Endothelial cell (in vitro differentiated cells): ENCODE measurements at regions not wholly inside any gene's neighbourhood (a gene's known extent, or its start where the extent isn't known, plus 50 kb on each side); places are given as distances from the start of the nearest gene placed in this dataset.

Experiments used
- DNase-seq: peaks from one replicate; pipeline ENCODE4 v3.0.0; 2021; ENCODE audit warnings: low spot score
- H3K27ac Mint-ChIP-seq: one replicate; pipeline ENCODE4 v1.8.0; 2021; ENCODE audit warnings: mixed read lengths, inconsistent platforms; ENCODE audit not compliant: unreplicated experiment
- H3K27me3 Mint-ChIP-seq: one replicate; pipeline ENCODE4 v1.8.0; 2021; ENCODE audit warnings: mild to moderate bottlenecking, moderate library complexity, mixed read lengths, inconsistent platforms; ENCODE audit not compliant: unreplicated experiment
- H3K36me3 Mint-ChIP-seq: one replicate; pipeline ENCODE4 v1.8.0; 2021; ENCODE audit warnings: mild to moderate bottlenecking, low read depth, mixed read lengths, inconsistent platforms; ENCODE audit not compliant: unreplicated experiment
- H3K4me1 Mint-ChIP-seq: one replicate; pipeline ENCODE4 v1.8.0; 2021; ENCODE audit warnings: mild to moderate bottlenecking, mixed read lengths, inconsistent platforms; ENCODE audit not compliant: unreplicated experiment
- H3K4me3 Mint-ChIP-seq: one replicate; pipeline ENCODE4 v1.8.0; 2021; ENCODE audit warnings: mild to moderate bottlenecking, mixed read lengths, inconsistent platforms; ENCODE audit not compliant: unreplicated experiment
- H3K9me3 Mint-ChIP-seq: one replicate; pipeline ENCODE4 v1.8.0; 2021; ENCODE audit warnings: mixed read lengths, inconsistent platforms; ENCODE audit not compliant: unreplicated experiment
- CTCF ChIP-seq: fragments of 200-600 bp; sonication (generic); IDR thresholded peaks from one replicate; pipeline ENCODE4 v1.5.0; 2021; ENCODE audit warnings: antibody characterized with exemption; ENCODE audit not compliant: unreplicated experiment

GRCh38 chr1:94739521-94740061 lies 80.6 kb upstream of the SLC44A3 start:
- no peak for DNase-seq
- no peaks in the 10 kb centered on the region for H3K36me3 Mint-ChIP-seq
- H3K9me3 Mint-ChIP-seq = peaks cover 4% of the 10 kb centered on the region
- no peak overlapping the region for H3K4me3 Mint-ChIP-seq
- H3K4me1 Mint-ChIP-seq = peaks cover 22% of the 10 kb centered on the region
- TF ChIP-seq CTCF = no peak
- no peak overlapping the region for H3K27ac Mint-ChIP-seq
- no peaks in the 10 kb centered on the region for H3K27me3 Mint-ChIP-seq

- DNase-seq = no peak
- Mint-ChIP-seq H3K4me1 (peaks cover 22% of the 10 kb centered on the region), H3K9me3 (peaks cover 4% of the 10 kb centered on the region), H3K36me3 (no peaks in the 10 kb centered on the region), H3K27ac (no peak overlapping the region), H3K27me3 (no peaks in the 10 kb centered on the region), H3K4me3 (no peak overlapping the region)
- no peak for TF ChIP-seq CTCF
Observed at GRCh38 chr1:94738371-94738770, 81.8 kb upstream of the SLC44A3 start.

DNA sequence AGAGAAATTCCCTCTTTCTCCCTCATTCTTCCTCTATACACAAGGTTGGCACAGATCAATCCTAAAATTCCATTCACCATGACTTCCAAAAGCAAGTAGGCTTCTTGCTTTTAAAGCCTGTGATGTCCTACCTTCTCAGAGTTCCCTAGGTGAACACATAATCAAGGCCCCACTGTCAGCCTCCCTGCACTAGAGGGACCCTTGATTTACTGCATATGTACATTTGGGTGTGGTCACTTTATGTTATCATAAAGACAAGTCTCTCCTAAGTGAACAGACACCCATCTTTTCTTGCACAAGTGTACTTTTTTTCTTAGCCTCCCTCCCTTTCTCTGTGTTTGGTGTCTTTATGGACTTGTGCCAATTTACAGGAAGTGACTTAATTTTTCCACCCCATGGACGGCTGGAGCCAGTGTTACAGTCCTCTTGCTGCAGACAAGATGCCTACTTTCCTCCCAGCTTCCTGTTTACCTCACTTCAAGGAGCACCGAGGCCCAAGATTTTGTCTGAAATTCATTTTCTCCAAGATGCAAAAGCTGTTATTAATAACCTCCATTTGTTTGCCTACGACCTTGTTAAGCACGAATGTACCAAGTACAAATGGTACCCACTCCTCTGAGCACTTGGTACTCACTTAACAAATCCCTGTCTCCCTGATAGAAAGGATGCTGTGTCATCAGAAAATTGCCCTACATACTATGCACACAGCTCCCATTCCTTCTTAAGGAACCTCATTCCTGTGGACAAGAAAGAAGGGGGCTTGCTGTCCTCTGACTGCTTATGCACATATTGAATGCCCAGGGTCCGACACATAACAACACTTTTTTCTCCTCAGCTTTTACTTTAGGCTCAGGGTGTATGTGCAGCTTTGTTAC lies 82.8 kb upstream of the SLC44A3 start:
- Mint-ChIP-seq H3K4me3 (no peak overlapping the region), H3K36me3 (no peaks in the 10 kb centered on the region), H3K4me1 (peaks cover 20% of the 10 kb centered on the region), H3K9me3 (peaks cover 4% of the 10 kb centered on the region), H3K27me3 (peaks cover 2% of the 10 kb centered on the region), H3K27ac (no peak overlapping the region)
- DNase-seq = no peak
- TF ChIP-seq CTCF = no peak

DNA sequence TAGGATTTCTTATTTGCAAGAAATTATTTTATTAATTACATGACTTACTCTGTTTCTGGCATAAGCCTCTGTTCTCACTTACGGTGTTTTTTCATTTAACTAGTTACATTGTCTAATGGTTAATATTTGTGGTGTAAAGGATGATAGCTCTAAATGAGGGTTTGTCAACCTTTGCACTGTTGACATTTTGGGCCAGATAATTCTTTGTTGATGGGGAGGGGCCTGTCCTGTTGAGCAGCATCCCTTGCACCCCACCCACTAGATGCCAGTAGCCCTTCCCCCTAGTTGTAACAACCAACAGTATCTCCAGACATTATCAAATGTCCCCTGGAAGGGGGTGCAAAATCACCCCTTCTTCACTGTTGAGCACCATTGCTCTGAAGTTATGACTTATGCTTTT lies 83.6 kb upstream of the SLC44A3 start:
- Mint-ChIP-seq H3K27ac (no peak overlapping the region), H3K4me1 (peaks cover 12% of the 10 kb centered on the region), H3K36me3 (no peaks in the 10 kb centered on the region), H3K27me3 (peaks cover 2% of the 10 kb centered on the region), H3K9me3 (peaks cover 4% of the 10 kb centered on the region), H3K4me3 (no peak overlapping the region)
- no peak for DNase-seq
- TF ChIP-seq CTCF = no peak

- peaks cover 2% of the 10 kb centered on the region for H3K27me3 Mint-ChIP-seq
Observed at GRCh38 chr1:94736073-94736472, 84.1 kb upstream of the SLC44A3 start.

More at GRCh38 chr1:94736073-94736472, 84.1 kb upstream of the SLC44A3 start:
- no peak for DNase-seq
- Mint-ChIP-seq H3K4me3 (no peak overlapping the region), H3K9me3 (peaks cover 4% of the 10 kb centered on the region), H3K27ac (no peak overlapping the region), H3K36me3 (no peaks in the 10 kb centered on the region), H3K4me1 (peaks cover 9% of the 10 kb centered on the region)
- TF ChIP-seq CTCF = no peak
